Sigmoid colon (tissue), 4 donors: ENCODE measurements at regions not wholly inside any gene's neighbourhood (a gene's known extent, or its start where the extent isn't known, plus 50 kb on each side); places are given as distances from the start of the nearest gene placed in this dataset.

ENCODE experiments used
- POLR2A ChIP-seq, 2 donors: fragments of 450-650 bp; IDR thresholded peaks; one replicate each; pipeline ENCODE4 v1.6.1; 2016; ENCODE audit warnings: antibody characterized with exemption in 2 of 2, mild to moderate bottlenecking in 2 of 2, moderate library complexity in 2 of 2
- POLR2AphosphoS5 ChIP-seq, 4 donors: sonication (generic); formaldehyde crosslinking; IDR thresholded peaks; one replicate each; pipeline ENCODE4 v1.6.1; 2017; ENCODE audit warnings: antibody characterized with exemption in 4 of 4
- TF ChIP-seq, protein P1 (sequence below), 4 experiments: fragments of 450-650 bp in 3 of 4; fragments of 200-600 bp in 1 of 4; IDR thresholded peaks; one replicate each; pipeline ENCODE4 v1.5.1; 2016 to 2019; ENCODE audit warnings: antibody characterized with exemption in 4 of 4, mild to moderate bottlenecking in 3 of 4, moderate library complexity in 2 of 4

DNA sequence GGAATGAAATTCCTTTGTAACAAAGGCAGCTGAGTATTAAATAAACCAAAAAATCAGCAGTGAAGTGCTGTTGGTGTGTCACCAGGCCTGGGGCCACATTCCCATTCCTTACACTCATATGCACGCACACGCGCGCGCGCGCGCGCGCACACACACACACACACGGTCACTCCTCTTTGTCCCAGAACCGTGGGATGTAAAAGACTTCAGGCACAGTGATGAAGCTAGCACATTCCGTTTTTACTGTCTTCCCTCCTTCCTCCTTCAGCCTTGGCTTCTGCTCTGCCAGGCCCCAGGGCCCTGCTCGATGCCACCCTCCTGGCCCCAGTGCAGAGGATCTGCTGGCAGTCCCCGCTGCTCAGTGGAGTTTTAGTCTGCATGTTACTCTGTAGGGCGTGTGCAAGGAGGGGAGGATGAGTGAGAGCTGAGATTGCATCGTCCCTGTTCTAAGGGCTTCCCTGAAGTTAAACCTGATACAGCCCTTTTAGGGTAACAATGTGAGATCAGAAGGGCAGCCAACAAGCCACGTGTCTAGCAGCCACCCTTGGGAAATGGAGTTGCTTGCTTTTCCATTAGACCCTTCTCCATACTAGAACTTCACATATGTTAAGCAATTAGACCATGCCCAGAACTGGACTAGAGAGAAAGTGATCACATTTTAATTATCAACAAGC lies 71.7 kb upstream of the WDR26 start:
- TF ChIP-seq, protein P1, sequence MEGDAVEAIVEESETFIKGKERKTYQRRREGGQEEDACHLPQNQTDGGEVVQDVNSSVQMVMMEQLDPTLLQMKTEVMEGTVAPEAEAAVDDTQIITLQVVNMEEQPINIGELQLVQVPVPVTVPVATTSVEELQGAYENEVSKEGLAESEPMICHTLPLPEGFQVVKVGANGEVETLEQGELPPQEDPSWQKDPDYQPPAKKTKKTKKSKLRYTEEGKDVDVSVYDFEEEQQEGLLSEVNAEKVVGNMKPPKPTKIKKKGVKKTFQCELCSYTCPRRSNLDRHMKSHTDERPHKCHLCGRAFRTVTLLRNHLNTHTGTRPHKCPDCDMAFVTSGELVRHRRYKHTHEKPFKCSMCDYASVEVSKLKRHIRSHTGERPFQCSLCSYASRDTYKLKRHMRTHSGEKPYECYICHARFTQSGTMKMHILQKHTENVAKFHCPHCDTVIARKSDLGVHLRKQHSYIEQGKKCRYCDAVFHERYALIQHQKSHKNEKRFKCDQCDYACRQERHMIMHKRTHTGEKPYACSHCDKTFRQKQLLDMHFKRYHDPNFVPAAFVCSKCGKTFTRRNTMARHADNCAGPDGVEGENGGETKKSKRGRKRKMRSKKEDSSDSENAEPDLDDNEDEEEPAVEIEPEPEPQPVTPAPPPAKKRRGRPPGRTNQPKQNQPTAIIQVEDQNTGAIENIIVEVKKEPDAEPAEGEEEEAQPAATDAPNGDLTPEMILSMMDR (IDR thresholded peaks at IDR 0.05), result no peak
- TF ChIP-seq POLR2AphosphoS5 (IDR thresholded peaks at IDR 0.05) (no peak), POLR2A (IDR thresholded peaks at IDR 0.05) (no peak)
